ENCODE measurements at regions not wholly inside any gene's neighbourhood (a gene's known extent, or its start where the extent isn't known, plus 50 kb on each side); places are given as distances from the start of the nearest gene placed in this dataset.

- DNase-seq (ENCODE audit: extremely low spot score) = peak; percentile 57
- 50% methylated on average over 1 of the region's 11 CpGs for WGBS
These were observed 135.1 kb upstream of the GPC1 start for GRCh38 chr2:240300261-240300821.

GRCh38 chr2:240300840-240301239 is 134.6 kb upstream of the GPC1 start:
- Histone ChIP-seq H3K4me3 (no peak overlapping the region), H3K4me1 (peaks cover 0 to 8% (median 0%) of the 10 kb centered on the region in 4 donors), H3K27me3 (peaks cover 0 to 8% (median 0%) of the 10 kb centered on the region in 4 donors), H3K36me3 (no peaks in the 10 kb centered on the region), H3K27ac (replicated peaks in 1 of 4) (no peak overlapping the region), H3K9me3 (no peaks in the 10 kb centered on the region)
- intact Hi-C loops (cut with DNase I) = no loop called here
- TF ChIP-seq EP300 (IDR thresholded peaks at IDR 0.05) = no peak
- TF ChIP-seq POLR2A (IDR thresholded peaks at IDR 0.05; ENCODE audit: low read depth) = no peak
- TF ChIP-seq POLR2AphosphoS5 (IDR thresholded peaks at IDR 0.05) = no peak
- TF ChIP-seq CTCF (IDR thresholded peaks at IDR 0.05) = no peak
- no peak for DNase-seq (ENCODE audit: extremely low spot score)
- 80% methylated on average over 1 of the region's 8 CpGs for whole genome bisulfite sequencing

More at GRCh38 chr2:240300261-240300821, 135.1 kb upstream of the GPC1 start:
- intact Hi-C loops (cut with DNase I) = no loop called here
- H3K4me3 ChIP-seq = no peak overlapping the region
- H3K4me1 ChIP-seq = peaks cover 0 to 8% (median 0%) of the 10 kb centered on the region in 4 donors
- H3K36me3 ChIP-seq = no peaks in the 10 kb centered on the region
- no peak overlapping the region for H3K27ac ChIP-seq (replicated peaks in 1 of 4)
- peaks cover 0 to 8% (median 0%) of the 10 kb centered on the region in 4 donors for H3K27me3 ChIP-seq
- no peaks in the 10 kb centered on the region for H3K9me3 ChIP-seq
- TF ChIP-seq CTCF (IDR thresholded peaks at IDR 0.05) (no peak), POLR2AphosphoS5 (IDR thresholded peaks at IDR 0.05) (no peak), EP300 (IDR thresholded peaks at IDR 0.05) (no peak), POLR2A (IDR thresholded peaks at IDR 0.05; ENCODE audit: low read depth) (no peak)

GRCh38 chr2:240301256-240301795 is 134.1 kb upstream of the GPC1 start:
- Histone ChIP-seq H3K4me1 (peaks cover 0 to 7% (median 0%) of the 10 kb centered on the region in 4 donors), H3K9me3 (no peaks in the 10 kb centered on the region), H3K36me3 (no peaks in the 10 kb centered on the region), H3K27ac (replicated peaks in 1 of 4) (no peak overlapping the region), H3K4me3 (no peak overlapping the region), H3K27me3 (peaks cover 0 to 8% (median 0%) of the 10 kb centered on the region in 4 donors)
- TF ChIP-seq CTCF (IDR thresholded peaks at IDR 0.05) (no peak), POLR2AphosphoS5 (IDR thresholded peaks at IDR 0.05) (no peak), POLR2A (IDR thresholded peaks at IDR 0.05; ENCODE audit: low read depth) (no peak), EP300 (IDR thresholded peaks at IDR 0.05) (no peak)
- 92% methylated on average over 13 of the region's 13 CpGs for WGBS
- intact Hi-C loops (cut with DNase I) = no loop called here
- DNase-seq (ENCODE audit: extremely low spot score) = no peak

- TF ChIP-seq CTCF (IDR thresholded peaks at IDR 0.05) = no peak
- TF ChIP-seq POLR2A (IDR thresholded peaks at IDR 0.05; ENCODE audit: low read depth) = no peak
- TF ChIP-seq EP300 (IDR thresholded peaks at IDR 0.05) = no peak
- no peak for TF ChIP-seq POLR2AphosphoS5 (IDR thresholded peaks at IDR 0.05)
- Histone ChIP-seq H3K9me3 (no peaks in the 10 kb centered on the region), H3K36me3 (no peaks in the 10 kb centered on the region), H3K27me3 (peaks cover 0 to 8% (median 0%) of the 10 kb centered on the region in 4 donors), H3K27ac (replicated peaks in 1 of 4) (no peak overlapping the region), H3K4me1 (peaks cover 0 to under 1% (median 0%) of the 10 kb centered on the region in 4 donors), H3K4me3 (no peak overlapping the region)
- intact Hi-C loops (cut with DNase I) = no loop called here
- DNase-seq (ENCODE audit: extremely low spot score) = no peak
- WGBS = 84% methylated on average over 5 of the region's 5 CpGs
These were observed 133.4 kb upstream of the GPC1 start for GRCh38 chr2:240302041-240302440.
